ENCODE measurements at regions not wholly inside any gene's neighbourhood (a gene's known extent, or its start where the extent isn't known, plus 50 kb on each side); places are given as distances from the start of the nearest gene placed in this dataset.
A peak's percentile ranks its signal among the peaks of the same experiment; 100 is the strongest.

DNA sequence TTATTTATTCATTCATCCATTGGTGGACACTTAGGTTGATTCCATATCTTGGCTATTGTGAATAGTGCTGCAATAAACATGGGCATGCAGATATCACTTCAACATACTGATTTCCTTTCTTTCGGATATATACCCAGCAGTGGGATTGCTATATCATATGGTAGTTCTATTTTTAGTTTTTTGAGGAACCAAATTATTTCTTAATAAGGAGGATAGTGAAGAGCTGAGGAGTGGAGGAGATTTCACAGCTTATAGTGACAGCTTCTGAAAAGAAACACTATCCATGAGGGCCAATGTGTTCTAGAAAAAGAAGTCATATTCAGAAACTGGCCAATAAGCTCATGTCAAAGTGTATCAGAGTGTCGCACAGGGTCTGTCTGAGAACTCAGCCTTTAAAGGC, 183.3 kb downstream of the SEC61B start:
- peak in 1 of 4 donors; percentile 19 for DNase-seq
- ATAC-seq, result no peak

GRCh38 chr9:99406939-99407338, 184.9 kb downstream of the SEC61B start:
- Histone ChIP-seq H3K9me3 (no peaks in the 10 kb centered on the region), H3K4me1 (no peaks in the 10 kb centered on the region), H3K27me3 (no peaks in the 10 kb centered on the region), H3K36me3 (no peaks in the 10 kb centered on the region), H3K27ac (no peak overlapping the region), H3K4me3 (no peak overlapping the region)
- ATAC-seq (no peak), DNase-seq (no peak)
- intact Hi-C loops (cut with DNase I), result no loop called here
- TF ChIP-seq, protein P1, sequence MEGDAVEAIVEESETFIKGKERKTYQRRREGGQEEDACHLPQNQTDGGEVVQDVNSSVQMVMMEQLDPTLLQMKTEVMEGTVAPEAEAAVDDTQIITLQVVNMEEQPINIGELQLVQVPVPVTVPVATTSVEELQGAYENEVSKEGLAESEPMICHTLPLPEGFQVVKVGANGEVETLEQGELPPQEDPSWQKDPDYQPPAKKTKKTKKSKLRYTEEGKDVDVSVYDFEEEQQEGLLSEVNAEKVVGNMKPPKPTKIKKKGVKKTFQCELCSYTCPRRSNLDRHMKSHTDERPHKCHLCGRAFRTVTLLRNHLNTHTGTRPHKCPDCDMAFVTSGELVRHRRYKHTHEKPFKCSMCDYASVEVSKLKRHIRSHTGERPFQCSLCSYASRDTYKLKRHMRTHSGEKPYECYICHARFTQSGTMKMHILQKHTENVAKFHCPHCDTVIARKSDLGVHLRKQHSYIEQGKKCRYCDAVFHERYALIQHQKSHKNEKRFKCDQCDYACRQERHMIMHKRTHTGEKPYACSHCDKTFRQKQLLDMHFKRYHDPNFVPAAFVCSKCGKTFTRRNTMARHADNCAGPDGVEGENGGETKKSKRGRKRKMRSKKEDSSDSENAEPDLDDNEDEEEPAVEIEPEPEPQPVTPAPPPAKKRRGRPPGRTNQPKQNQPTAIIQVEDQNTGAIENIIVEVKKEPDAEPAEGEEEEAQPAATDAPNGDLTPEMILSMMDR (IDR thresholded peaks at IDR 0.05), result no peak

More for the DNA sequence above, 183.3 kb downstream of the SEC61B start:
- intact Hi-C loops (cut with DNase I), result no loop called here
- TF ChIP-seq, protein P1 (IDR thresholded peaks at IDR 0.05), result no peak
- Histone ChIP-seq H3K27ac (no peak overlapping the region), H3K4me1 (no peaks in the 10 kb centered on the region), H3K9me3 (no peaks in the 10 kb centered on the region), H3K36me3 (no peaks in the 10 kb centered on the region), H3K4me3 (no peak overlapping the region), H3K27me3 (no peaks in the 10 kb centered on the region)

DNA sequence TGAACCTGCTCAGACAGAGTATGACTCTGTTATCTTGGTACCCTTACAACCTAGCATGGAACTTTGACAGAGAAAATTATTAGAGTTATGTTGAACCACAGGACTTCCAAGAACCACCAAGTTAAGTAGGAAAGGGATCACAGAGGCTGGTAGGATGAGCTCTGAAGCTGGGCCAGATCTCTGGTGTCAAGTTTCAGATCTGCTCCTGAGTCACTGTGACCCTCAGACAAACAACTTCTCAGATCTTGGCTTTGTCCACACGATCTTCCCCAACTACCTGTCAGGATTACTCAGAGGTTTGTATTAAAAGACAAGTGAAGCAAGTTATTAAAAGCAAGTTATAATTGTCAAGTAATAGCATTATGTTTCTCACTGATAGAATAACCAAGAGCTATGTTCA, 189.0 kb downstream of the SEC61B start:
- no peak overlapping the region for H3K4me3 ChIP-seq
- ATAC-seq (no peak), DNase-seq (no peak)
- H3K36me3 ChIP-seq, result no peaks in the 10 kb centered on the region
- H3K27ac ChIP-seq, result no peak overlapping the region
- H3K27me3 ChIP-seq, result no peaks in the 10 kb centered on the region
- intact Hi-C loops (cut with DNase I), result no loop called here
- no peaks in the 10 kb centered on the region for H3K4me1 ChIP-seq
- H3K9me3 ChIP-seq, result no peaks in the 10 kb centered on the region
- TF ChIP-seq, protein P1 (IDR thresholded peaks at IDR 0.05), result no peak

GRCh38 chr9:99411479-99412115, 189.5 kb downstream of the SEC61B start:
- H3K27me3 ChIP-seq, result no peaks in the 10 kb centered on the region
- H3K4me1 ChIP-seq, result no peaks in the 10 kb centered on the region
- no peaks in the 10 kb centered on the region for H3K36me3 ChIP-seq
- no peak overlapping the region for H3K4me3 ChIP-seq
- no peaks in the 10 kb centered on the region for H3K9me3 ChIP-seq
- no peak overlapping the region for H3K27ac ChIP-seq
- intact Hi-C loops (cut with DNase I), result no loop called here
- no peak for ATAC-seq
- DNase-seq, result no peak
- TF ChIP-seq, protein P1 (IDR thresholded peaks at IDR 0.05), result no peak

DNA sequence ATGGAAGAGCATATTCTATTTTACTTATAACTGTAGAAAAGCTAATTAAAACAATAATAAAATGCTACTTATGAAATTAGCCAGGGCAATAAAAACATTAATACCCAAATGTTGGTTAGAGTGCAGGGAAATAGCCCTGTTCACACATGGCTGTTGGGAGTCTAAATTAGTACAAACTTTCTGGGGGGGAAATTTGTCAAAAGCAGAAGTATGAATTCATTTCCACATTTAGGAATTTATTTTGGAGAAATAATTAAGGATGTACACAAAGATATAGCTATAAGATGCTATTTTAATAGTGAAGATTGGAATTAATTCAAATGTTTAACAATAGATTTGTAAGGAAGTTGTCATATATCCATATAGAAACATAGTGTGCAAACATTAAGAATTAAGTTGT, 190.5 kb downstream of the SEC61B start:
- no peak for DNase-seq
- Histone ChIP-seq H3K4me3 (no peak overlapping the region), H3K9me3 (no peaks in the 10 kb centered on the region), H3K4me1 (no peaks in the 10 kb centered on the region), H3K27me3 (no peaks in the 10 kb centered on the region), H3K27ac (no peak overlapping the region), H3K36me3 (no peaks in the 10 kb centered on the region)
- no peak for ATAC-seq
- TF ChIP-seq, protein P1 (IDR thresholded peaks at IDR 0.05), result no peak
- intact Hi-C loops (cut with DNase I), result no loop called here

All from left lung (tissue), 4 donors.